ENCODE measurements at regions not wholly inside any gene's neighbourhood (a gene's known extent, or its start where the extent isn't known, plus 50 kb on each side); places are given as distances from the start of the nearest gene placed in this dataset.

DNA sequence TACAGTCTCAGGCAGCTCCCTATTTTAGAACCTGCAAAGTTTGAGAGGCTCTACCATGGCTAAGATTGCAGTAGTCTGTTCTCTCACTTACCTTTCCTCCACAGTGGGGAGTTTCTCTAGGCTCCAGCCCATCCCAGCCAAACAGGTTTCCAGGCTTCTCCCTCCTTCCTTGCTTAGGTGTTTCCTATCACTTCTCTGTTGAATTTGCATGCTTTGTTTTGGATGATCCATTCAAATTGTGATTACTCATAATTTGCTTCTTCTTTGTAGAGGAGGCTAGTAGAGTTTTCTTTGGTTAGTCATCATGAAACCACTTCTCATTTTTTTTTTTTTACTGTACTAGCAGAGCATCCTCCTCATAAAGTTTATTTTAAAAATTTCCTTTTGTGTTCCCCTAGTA is 1242.2 kb upstream of the MIR17HG start:
- TF ChIP-seq, protein P1, sequence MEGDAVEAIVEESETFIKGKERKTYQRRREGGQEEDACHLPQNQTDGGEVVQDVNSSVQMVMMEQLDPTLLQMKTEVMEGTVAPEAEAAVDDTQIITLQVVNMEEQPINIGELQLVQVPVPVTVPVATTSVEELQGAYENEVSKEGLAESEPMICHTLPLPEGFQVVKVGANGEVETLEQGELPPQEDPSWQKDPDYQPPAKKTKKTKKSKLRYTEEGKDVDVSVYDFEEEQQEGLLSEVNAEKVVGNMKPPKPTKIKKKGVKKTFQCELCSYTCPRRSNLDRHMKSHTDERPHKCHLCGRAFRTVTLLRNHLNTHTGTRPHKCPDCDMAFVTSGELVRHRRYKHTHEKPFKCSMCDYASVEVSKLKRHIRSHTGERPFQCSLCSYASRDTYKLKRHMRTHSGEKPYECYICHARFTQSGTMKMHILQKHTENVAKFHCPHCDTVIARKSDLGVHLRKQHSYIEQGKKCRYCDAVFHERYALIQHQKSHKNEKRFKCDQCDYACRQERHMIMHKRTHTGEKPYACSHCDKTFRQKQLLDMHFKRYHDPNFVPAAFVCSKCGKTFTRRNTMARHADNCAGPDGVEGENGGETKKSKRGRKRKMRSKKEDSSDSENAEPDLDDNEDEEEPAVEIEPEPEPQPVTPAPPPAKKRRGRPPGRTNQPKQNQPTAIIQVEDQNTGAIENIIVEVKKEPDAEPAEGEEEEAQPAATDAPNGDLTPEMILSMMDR (conservative IDR thresholded peaks at IDR 0.05; ENCODE audit: low read depth, low read length): no peak
- TF ChIP-seq CHD1 (IDR thresholded peaks at IDR 0.05; ENCODE audit: low read depth, low read length) (no peak), POLR2A (IDR thresholded peaks at IDR 0.05; ENCODE audit: low read depth, low read length) (no peak), SMC3 (IDR thresholded peaks at IDR 0.05; ENCODE audit: low read depth, low read length) (no peak), MXI1 (IDR thresholded peaks at IDR 0.05; ENCODE audit: borderline replicate concordance, low read depth, low read length) (no peak), FOS (IDR thresholded peaks at IDR 0.05; ENCODE audit: low read depth, low read length) (no peak), MAFK (IDR thresholded peaks at IDR 0.05; ENCODE audit: low read depth, low read length) (no peak)

All from IMR-90 (cell line).